ENCODE measurements at regions not wholly inside any gene's neighbourhood (a gene's known extent, or its start where the extent isn't known, plus 50 kb on each side); places are given as distances from the start of the nearest gene placed in this dataset.

GRCh38 chr1:25157846-25158245 is 74.5 kb downstream of the SYF2 start:
- TF ChIP-seq RFX5 (IDR thresholded peaks at IDR 0.05) (no peak), REST (IDR thresholded peaks at IDR 0.05) (no peak), CTCF (IDR thresholded peaks at IDR 0.05) (no peak), FOXS1 (CRISPR knock-in tag; IDR thresholded peaks at IDR 0.05) (no peak), HES2 (IDR thresholded peaks at IDR 0.05) (no peak), EP300 (IDR thresholded peaks at IDR 0.05) (no peak), HDAC2 (IDR thresholded peaks at IDR 0.05) (no peak), MYC (IDR thresholded peaks at IDR 0.05; ENCODE audit: borderline replicate concordance, low read length) (no peak), KDM1A (IDR thresholded peaks at IDR 0.05; ENCODE audit: low read depth) (no peak), RAD21 (conservative IDR thresholded peaks at IDR 0.05 in 1 of 2, IDR thresholded peaks at IDR 0.05 in 1 of 2) (no peak), MAZ (IDR thresholded peaks at IDR 0.05; ENCODE audit: borderline replicate concordance, low read depth, low read length) (no peak), SREBF2 (IDR thresholded peaks at IDR 0.05) (no peak), EHMT2 (IDR thresholded peaks at IDR 0.05; ENCODE audit: low read depth) (no peak)

Measured in A549 (cell line).